ENCODE measurements at regions not wholly inside any gene's neighbourhood (a gene's known extent, or its start where the extent isn't known, plus 50 kb on each side); places are given as distances from the start of the nearest gene placed in this dataset.

GRCh38 chr22:48495751-48496080 is 1332.0 kb downstream of the BRD1 start:
- Histone ChIP-seq H3K27me3 (ENCODE audit: control insufficient read depth, insufficient read depth, low read length) (no peaks in the 10 kb centered on the region; the same call in 1 of the 2 replicates), H3K36me3 (ENCODE audit: control insufficient read depth, insufficient read depth, low read length) (no peaks in the 10 kb centered on the region), H3K4me3 (ENCODE audit: low read depth in 2 of 2, low read length in 2 of 2) (no peak overlapping the region), H3K9me3 (ENCODE audit: control insufficient read depth, insufficient read depth, low read depth, low read length) (no peaks in the 10 kb centered on the region), H3K27ac (ENCODE audit: low read length) (no peak overlapping the region), H3K4me1 (ENCODE audit: control insufficient read depth, insufficient read depth, low read length) (no peaks in the 10 kb centered on the region)
- ChIA-PET POLR2A (no interaction called here), CTCF (no interaction called here)
- in situ Hi-C loops (cut with HindIII; ENCODE audit: low pct_unique_long_range_greater_than_20kb, low sequenced_read_pairs), result no loop called here
- TF ChIP-seq, protein P1, sequence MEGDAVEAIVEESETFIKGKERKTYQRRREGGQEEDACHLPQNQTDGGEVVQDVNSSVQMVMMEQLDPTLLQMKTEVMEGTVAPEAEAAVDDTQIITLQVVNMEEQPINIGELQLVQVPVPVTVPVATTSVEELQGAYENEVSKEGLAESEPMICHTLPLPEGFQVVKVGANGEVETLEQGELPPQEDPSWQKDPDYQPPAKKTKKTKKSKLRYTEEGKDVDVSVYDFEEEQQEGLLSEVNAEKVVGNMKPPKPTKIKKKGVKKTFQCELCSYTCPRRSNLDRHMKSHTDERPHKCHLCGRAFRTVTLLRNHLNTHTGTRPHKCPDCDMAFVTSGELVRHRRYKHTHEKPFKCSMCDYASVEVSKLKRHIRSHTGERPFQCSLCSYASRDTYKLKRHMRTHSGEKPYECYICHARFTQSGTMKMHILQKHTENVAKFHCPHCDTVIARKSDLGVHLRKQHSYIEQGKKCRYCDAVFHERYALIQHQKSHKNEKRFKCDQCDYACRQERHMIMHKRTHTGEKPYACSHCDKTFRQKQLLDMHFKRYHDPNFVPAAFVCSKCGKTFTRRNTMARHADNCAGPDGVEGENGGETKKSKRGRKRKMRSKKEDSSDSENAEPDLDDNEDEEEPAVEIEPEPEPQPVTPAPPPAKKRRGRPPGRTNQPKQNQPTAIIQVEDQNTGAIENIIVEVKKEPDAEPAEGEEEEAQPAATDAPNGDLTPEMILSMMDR (IDR thresholded peaks at IDR 0.05), result no peak
- TF ChIP-seq SIN3A (IDR thresholded peaks at IDR 0.05; ENCODE audit: borderline replicate concordance, insufficient read depth, low read depth, low read length), result no peak
- TF ChIP-seq, protein P2, sequence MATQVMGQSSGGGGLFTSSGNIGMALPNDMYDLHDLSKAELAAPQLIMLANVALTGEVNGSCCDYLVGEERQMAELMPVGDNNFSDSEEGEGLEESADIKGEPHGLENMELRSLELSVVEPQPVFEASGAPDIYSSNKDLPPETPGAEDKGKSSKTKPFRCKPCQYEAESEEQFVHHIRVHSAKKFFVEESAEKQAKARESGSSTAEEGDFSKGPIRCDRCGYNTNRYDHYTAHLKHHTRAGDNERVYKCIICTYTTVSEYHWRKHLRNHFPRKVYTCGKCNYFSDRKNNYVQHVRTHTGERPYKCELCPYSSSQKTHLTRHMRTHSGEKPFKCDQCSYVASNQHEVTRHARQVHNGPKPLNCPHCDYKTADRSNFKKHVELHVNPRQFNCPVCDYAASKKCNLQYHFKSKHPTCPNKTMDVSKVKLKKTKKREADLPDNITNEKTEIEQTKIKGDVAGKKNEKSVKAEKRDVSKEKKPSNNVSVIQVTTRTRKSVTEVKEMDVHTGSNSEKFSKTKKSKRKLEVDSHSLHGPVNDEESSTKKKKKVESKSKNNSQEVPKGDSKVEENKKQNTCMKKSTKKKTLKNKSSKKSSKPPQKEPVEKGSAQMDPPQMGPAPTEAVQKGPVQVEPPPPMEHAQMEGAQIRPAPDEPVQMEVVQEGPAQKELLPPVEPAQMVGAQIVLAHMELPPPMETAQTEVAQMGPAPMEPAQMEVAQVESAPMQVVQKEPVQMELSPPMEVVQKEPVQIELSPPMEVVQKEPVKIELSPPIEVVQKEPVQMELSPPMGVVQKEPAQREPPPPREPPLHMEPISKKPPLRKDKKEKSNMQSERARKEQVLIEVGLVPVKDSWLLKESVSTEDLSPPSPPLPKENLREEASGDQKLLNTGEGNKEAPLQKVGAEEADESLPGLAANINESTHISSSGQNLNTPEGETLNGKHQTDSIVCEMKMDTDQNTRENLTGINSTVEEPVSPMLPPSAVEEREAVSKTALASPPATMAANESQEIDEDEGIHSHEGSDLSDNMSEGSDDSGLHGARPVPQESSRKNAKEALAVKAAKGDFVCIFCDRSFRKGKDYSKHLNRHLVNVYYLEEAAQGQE (IDR thresholded peaks at IDR 0.05; ENCODE audit: insufficient read depth in 1 of 2, low read depth in 2 of 2, low read length in 1 of 2), result no peak
- no peak for TF ChIP-seq POLR2AphosphoS5 (IDR thresholded peaks at IDR 0.05; ENCODE audit: low read depth, low read length)
- no peak for TF ChIP-seq TCF7L2 (IDR thresholded peaks at IDR 0.05; ENCODE audit: low read depth, low read length)
- DNase-seq (ENCODE audit: low read depth, low spot score) (no peak), ATAC-seq (no peak)
- intact Hi-C loops (cut with micrococcal nuclease; ENCODE audit: unreplicated experiment), result no loop called here
- no TSS peak for BruUV-seq (replicated peaks)

DNA sequence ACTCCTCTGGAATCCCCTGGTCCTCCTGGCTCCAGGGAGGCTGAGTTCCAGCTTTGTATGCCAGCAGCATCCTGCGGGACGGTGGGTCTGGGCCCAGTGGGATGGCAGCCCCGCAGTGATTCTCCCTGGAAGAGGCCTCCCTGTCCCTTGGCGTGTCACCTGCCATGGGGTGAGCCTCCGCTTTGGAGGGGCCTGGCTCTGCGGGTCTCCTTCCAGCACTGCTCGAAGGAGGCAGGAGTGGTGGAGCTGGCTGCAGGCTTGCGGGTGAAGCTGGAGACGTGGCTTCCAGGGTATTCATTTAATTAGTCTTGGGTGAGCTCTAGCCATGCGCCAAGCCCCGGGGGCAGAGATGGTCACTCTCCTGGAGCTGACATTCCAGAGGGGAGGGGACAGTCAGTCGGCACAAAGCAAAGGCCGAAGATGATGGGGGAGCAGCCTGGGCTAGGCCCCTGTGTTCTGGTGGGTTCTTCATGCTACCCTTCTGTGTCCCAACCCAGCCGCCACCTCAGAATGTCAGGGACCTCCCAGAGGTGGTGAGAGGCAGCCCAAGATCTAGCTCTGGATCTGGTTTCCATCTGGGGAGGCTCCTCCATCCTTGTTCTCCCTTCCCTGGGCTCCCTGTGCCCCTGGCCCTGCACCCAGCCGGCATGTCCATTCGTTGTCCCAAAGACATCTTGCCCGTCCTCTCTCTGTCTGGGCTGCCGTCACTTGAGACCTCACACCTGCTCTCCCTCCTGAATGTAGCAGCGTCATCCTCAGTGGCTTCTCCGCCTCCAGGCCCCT is 1332.5 kb downstream of the BRD1 start:
- intact Hi-C loops (cut with micrococcal nuclease; ENCODE audit: unreplicated experiment), result no loop called here
- ATAC-seq, result no peak
- Histone ChIP-seq H3K36me3 (ENCODE audit: control insufficient read depth, insufficient read depth, low read length) (no peaks in the 10 kb centered on the region), H3K9me3 (ENCODE audit: control insufficient read depth, insufficient read depth, low read depth, low read length) (no peaks in the 10 kb centered on the region), H3K4me1 (ENCODE audit: control insufficient read depth, insufficient read depth, low read length) (no peaks in the 10 kb centered on the region), H3K4me3 (ENCODE audit: low read depth in 2 of 2, low read length in 2 of 2) (no peak overlapping the region), H3K27ac (ENCODE audit: low read length) (no peak overlapping the region), H3K27me3 (ENCODE audit: control insufficient read depth, insufficient read depth, low read length) (no peaks in the 10 kb centered on the region; the same call in 1 of the 2 replicates)
- ChIA-PET CTCF (no interaction called here), POLR2A (no interaction called here)
- no peak for DNase-seq (ENCODE audit: low read depth, low spot score)
- TF ChIP-seq, protein P2 (IDR thresholded peaks at IDR 0.05; ENCODE audit: insufficient read depth in 1 of 2, low read depth in 2 of 2, low read length in 1 of 2), result no peak
- TF ChIP-seq TCF7L2 (IDR thresholded peaks at IDR 0.05; ENCODE audit: low read depth, low read length), result no peak
- no peak for TF ChIP-seq SIN3A (IDR thresholded peaks at IDR 0.05; ENCODE audit: borderline replicate concordance, insufficient read depth, low read depth, low read length)
- TF ChIP-seq POLR2AphosphoS5 (IDR thresholded peaks at IDR 0.05; ENCODE audit: low read depth, low read length), result no peak
- TF ChIP-seq, protein P1 (IDR thresholded peaks at IDR 0.05), result no peak
- no TSS peak for BruUV-seq (replicated peaks)
- in situ Hi-C loops (cut with HindIII; ENCODE audit: low pct_unique_long_range_greater_than_20kb, low sequenced_read_pairs), result no loop called here

Measured in Panc1 (cell line).